ENCODE measurements at regions not wholly inside any gene's neighbourhood (a gene's known extent, or its start where the extent isn't known, plus 50 kb on each side); places are given as distances from the start of the nearest gene placed in this dataset.

GRCh38 chr10:80856186-80856585 lies 318.5 kb downstream of the SH2D4B start:
- no peak for TF ChIP-seq CTCF (conservative IDR thresholded peaks at IDR 0.05; ENCODE audit: low read depth, low read length)
- no peak for TF ChIP-seq EZH2 (IDR thresholded peaks at IDR 0.05; ENCODE audit: borderline replicate concordance, low read depth, low read length, poor library complexity, severe bottlenecking)

Data from A673 (cell line).